ENCODE measurements at regions not wholly inside any gene's neighbourhood (a gene's known extent, or its start where the extent isn't known, plus 50 kb on each side); places are given as distances from the start of the nearest gene placed in this dataset.

GRCh38 chr2:4963106-4963505 is 729.1 kb upstream of the SOX11 start:
- Histone ChIP-seq H3K79me2 (no peaks in the 10 kb centered on the region), H3K9me3 (ENCODE audit: control insufficient read depth, low read length) (no peaks in the 10 kb centered on the region), H3K4me2 (ENCODE audit: low read length) (no peak overlapping the region), H3K4me3 (ENCODE audit: low read depth, low read length) (no peak overlapping the region), H3K9ac (no peak overlapping the region), H3K4me1 (no peaks in the 10 kb centered on the region), H3K36me3 (ENCODE audit: control insufficient read depth, insufficient read depth, low read length) (no peaks in the 10 kb centered on the region), H3K27ac (no peak overlapping the region), H2AFZ (no peak overlapping the region), H3K27me3 (ENCODE audit: control insufficient read depth, insufficient read depth, low read length) (no peaks in the 10 kb centered on the region)
- TF ChIP-seq CTCF (IDR thresholded peaks at IDR 0.05) = no peak

- Histone ChIP-seq H3K79me2 (no peaks in the 10 kb centered on the region), H3K27ac (no peak overlapping the region), H3K4me3 (ENCODE audit: low read depth, low read length) (no peak overlapping the region), H3K4me1 (no peaks in the 10 kb centered on the region), H3K9me3 (ENCODE audit: control insufficient read depth, low read length) (no peaks in the 10 kb centered on the region), H2AFZ (no peak overlapping the region), H3K9ac (no peak overlapping the region), H3K36me3 (ENCODE audit: control insufficient read depth, insufficient read depth, low read length) (no peaks in the 10 kb centered on the region), H3K4me2 (ENCODE audit: low read length) (no peak overlapping the region), H3K27me3 (ENCODE audit: control insufficient read depth, insufficient read depth, low read length) (no peaks in the 10 kb centered on the region)
- TF ChIP-seq CTCF (IDR thresholded peaks at IDR 0.05) = no peak
Measured at GRCh38 chr2:4964001-4964540, 728.1 kb upstream of the SOX11 start.

GRCh38 chr2:4964579-4964978 is 727.6 kb upstream of the SOX11 start:
- H3K27me3 ChIP-seq (ENCODE audit: control insufficient read depth, insufficient read depth, low read length) = no peaks in the 10 kb centered on the region
- H3K4me2 ChIP-seq (ENCODE audit: low read length) = no peak overlapping the region
- TF ChIP-seq CTCF (IDR thresholded peaks at IDR 0.05) = no peak
- no peak overlapping the region for H3K27ac ChIP-seq
- H3K4me1 ChIP-seq = no peaks in the 10 kb centered on the region
- H3K79me2 ChIP-seq = no peaks in the 10 kb centered on the region
- H3K9me3 ChIP-seq (ENCODE audit: control insufficient read depth, low read length) = no peaks in the 10 kb centered on the region
- H3K36me3 ChIP-seq (ENCODE audit: control insufficient read depth, insufficient read depth, low read length) = no peaks in the 10 kb centered on the region
- no peak overlapping the region for H2AFZ ChIP-seq
- no peak overlapping the region for H3K9ac ChIP-seq
- no peak overlapping the region for H3K4me3 ChIP-seq (ENCODE audit: low read depth, low read length)

GRCh38 chr2:4965556-4966320 is 726.4 kb upstream of the SOX11 start:
- Histone ChIP-seq H3K36me3 (ENCODE audit: control insufficient read depth, insufficient read depth, low read length) (no peaks in the 10 kb centered on the region), H2AFZ (no peak overlapping the region), H3K9me3 (ENCODE audit: control insufficient read depth, low read length) (no peaks in the 10 kb centered on the region), H3K9ac (no peak overlapping the region), H3K4me2 (ENCODE audit: low read length) (no peak overlapping the region), H3K27me3 (ENCODE audit: control insufficient read depth, insufficient read depth, low read length) (no peaks in the 10 kb centered on the region), H3K79me2 (no peaks in the 10 kb centered on the region), H3K4me3 (ENCODE audit: low read depth, low read length) (no peak overlapping the region), H3K4me1 (no peaks in the 10 kb centered on the region), H3K27ac (no peak overlapping the region)
- TF ChIP-seq CTCF (IDR thresholded peaks at IDR 0.05) = no peak

- Histone ChIP-seq H2AFZ (no peak overlapping the region), H3K4me1 (no peaks in the 10 kb centered on the region), H3K36me3 (ENCODE audit: control insufficient read depth, insufficient read depth, low read length) (no peaks in the 10 kb centered on the region), H3K79me2 (no peaks in the 10 kb centered on the region), H3K4me3 (ENCODE audit: low read depth, low read length) (no peak overlapping the region), H3K9me3 (ENCODE audit: control insufficient read depth, low read length) (no peaks in the 10 kb centered on the region), H3K27ac (no peak overlapping the region), H3K9ac (no peak overlapping the region), H3K27me3 (ENCODE audit: control insufficient read depth, insufficient read depth, low read length) (no peaks in the 10 kb centered on the region), H3K4me2 (ENCODE audit: low read length) (no peak overlapping the region)
- TF ChIP-seq CTCF (IDR thresholded peaks at IDR 0.05) = no peak
Measured at GRCh38 chr2:4967206-4967605, 725.0 kb upstream of the SOX11 start.

Measured in parathyroid adenoma (tissue), 2 donors.